ENCODE measurements at regions not wholly inside any gene's neighbourhood (a gene's known extent, or its start where the extent isn't known, plus 50 kb on each side); places are given as distances from the start of the nearest gene placed in this dataset.

GRCh38 chr2:156157670-156158069 is 174.9 kb downstream of the NR4A2 start:
- no peak overlapping the region for H3K4me2 ChIP-seq (ENCODE audit: insufficient read depth, insufficient read length, low read length)
- no peak overlapping the region for H4K91ac ChIP-seq (ENCODE audit: insufficient read length, low read depth, low read length)
- H3K9ac ChIP-seq (ENCODE audit: extremely low read depth, insufficient read length, low read length), result no peak overlapping the region
- no peak for TF ChIP-seq CTCF (conservative IDR thresholded peaks at IDR 0.05)
- no peaks in the 10 kb centered on the region for H3K27me3 ChIP-seq (ENCODE audit: insufficient read depth, low read length)
- no peaks in the 10 kb centered on the region for H3K79me1 ChIP-seq (ENCODE audit: insufficient read depth, low read depth, low read length, poor library complexity, severe bottlenecking)
- H2BK15ac ChIP-seq (ENCODE audit: low read depth, low read length), result no peak overlapping the region
- no peak overlapping the region for H3K14ac ChIP-seq (ENCODE audit: insufficient read depth, low read length)
- no peaks in the 10 kb centered on the region for H3K9me3 Mint-ChIP-seq
- H3K18ac ChIP-seq (ENCODE audit: insufficient read length, low read depth, low read length), result no peak overlapping the region
- H3K4me1 Mint-ChIP-seq, result peaks cover 40 to 42% of the 10 kb centered on the region in 2 experiments
- H3T11ph ChIP-seq (ENCODE audit: low read length), result no peak overlapping the region
- no peak overlapping the region for H2BK12ac ChIP-seq (ENCODE audit: insufficient read length, low read depth, low read length)
- no peaks in the 10 kb centered on the region for H3K79me2 ChIP-seq (ENCODE audit: insufficient read depth, low read length)
- no peak overlapping the region for H2BK5ac ChIP-seq (ENCODE audit: insufficient read length, low read length)
- no peak overlapping the region for H4K8ac ChIP-seq (replicated peaks; ENCODE audit: insufficient read length, low read depth, low read length)
- no peak overlapping the region for H3K23ac ChIP-seq (ENCODE audit: insufficient read length, low read depth, low read length)
- H3K4ac ChIP-seq (ENCODE audit: low read depth, low read length), result no peak overlapping the region
- H4K20me1 ChIP-seq (ENCODE audit: control insufficient read depth, insufficient read depth, insufficient read length), result no peaks in the 10 kb centered on the region
- H3K23me2 ChIP-seq (ENCODE audit: insufficient read length, low read depth, low read length, poor library complexity, severe bottlenecking), result no peaks in the 10 kb centered on the region
- no peaks in the 10 kb centered on the region for H3K36me3 Mint-ChIP-seq (ENCODE audit: insufficient read depth in 1 of 3, low read depth in 3 of 3)
- no peaks in the 10 kb centered on the region for H3K9me3 ChIP-seq (ENCODE audit: control insufficient read depth, low read depth, low read length)
- H2AK5ac ChIP-seq (ENCODE audit: insufficient read length, low read length), result no peak overlapping the region
- no peak overlapping the region for H3K56ac ChIP-seq (ENCODE audit: insufficient read length, low read depth, low read length)
- peaks cover 3% of the 10 kb centered on the region; the same call in 1 of the 2 replicates for H3K4me1 ChIP-seq (ENCODE audit: insufficient read depth, low read length)
- H3K27me3 Mint-ChIP-seq (ENCODE audit: low read depth), result no peaks in the 10 kb centered on the region
- H2AFZ ChIP-seq (ENCODE audit: low read length), result no peak overlapping the region
- no peak overlapping the region for H4K5ac ChIP-seq (ENCODE audit: insufficient read length, low read depth, low read length)
- H3K27ac Mint-ChIP-seq, result no peak overlapping the region; a peak in 1 of 7 replicates
- H2BK120ac ChIP-seq (ENCODE audit: low read depth, low read length, poor library complexity, severe bottlenecking), result no peak overlapping the region
- no peak for DNase-seq
- no peak overlapping the region for H3K4me3 Mint-ChIP-seq
- H3K27ac ChIP-seq (ENCODE audit: insufficient read length, low read depth, low read length), result no peak overlapping the region
- no peak overlapping the region for H2BK20ac ChIP-seq (ENCODE audit: low read depth, low read length, poor library complexity, severe bottlenecking)
- no CpG with 5 or more reads among the region's 1 CpG for WGBS (ENCODE audit: extremely low coverage, insufficient read length, low lambda C conversion rate)

All from H9 (cell line).